HCT116 (cell line): ENCODE measurements at regions not wholly inside any gene's neighbourhood (a gene's known extent, or its start where the extent isn't known, plus 50 kb on each side); places are given as distances from the start of the nearest gene placed in this dataset.

ENCODE experiments used
- ATAC-seq: fragments of 200-7000 bp; cut with Tn5 transposase; 2 replicates; pipeline ENCODE4 v1.9.1; 2020; ENCODE audit warnings: mild to moderate bottlenecking, moderate library complexity
- BruUV-seq: library from RNA; stranded (reverse); fragments of 400-500 nt; replicated peaks from 2 replicates; lab custom pipeline; 2021; lab: Mats Ljungman, UMichigan
- CTCF ChIA-PET: fragments of 300-600 bp; sonication (Branson Sonifier 250); formaldehyde crosslinking; loops from one replicate; lab custom pipeline; 2021; ENCODE audit warnings: antibody characterized with exemption; lab: Charles Lee
- POLR2A ChIA-PET: fragments of 300-600, 350-600 bp; sonication (Branson Sonifier 250); formaldehyde crosslinking; loops from one replicate; lab custom pipeline; 2021; ENCODE audit warnings: antibody characterized with exemption; lab: Charles Lee
- RAD21 ChIA-PET, 2 experiments: fragments of 300-600 bp; sonication (Branson Sonifier 250); formaldehyde crosslinking; loops; one replicate each; lab custom pipeline; 2023; ENCODE audit warnings: low total read pairs in 2 of 2; ENCODE audit not compliant: uncharacterized antibody in 2 of 2, unreplicated experiment in 2 of 2, low non-redundant PET in 1 of 2; lab: Charles Lee
- DNase-seq: peaks from one replicate; pipeline ENCODE4 v3.0.0-alpha.2; 2010; ENCODE audit warnings: low read depth, low spot score
- H2AFZ ChIP-seq: fragments of 200-600 bp; shearing (Covaris generic), sonication (generic); 2 replicates; pipeline ENCODE4 v1.6.1; 2017; ENCODE audit warnings: low read depth, mixed run types, mixed read lengths, antibody characterized with exemption, low read length; ENCODE audit not compliant: poor library complexity, severe bottlenecking
- H3K27ac ChIP-seq: 2 replicates; pipeline ENCODE4 v1.5.1; 2012; ENCODE audit warnings: low read depth, low read length
- H3K27me3 ChIP-seq: fragments of 200-600 bp; sonication (generic); 2 replicates; pipeline ENCODE4 v1.6.1; 2016; ENCODE audit warnings: mixed run types, low read length, mixed read lengths; ENCODE audit not compliant: insufficient read depth
- H3K36me3 ChIP-seq, 2 experiments: fragments of 200-500 bp in 1 of 2; fragments of 200-600 bp in 1 of 2; sonication (Bioruptor generic) in 1 of 2; sonication (generic) in 1 of 2; 2 replicates each; pipeline versions ENCODE4 v1.5.1 to v1.6.1; 2014 to 2016; ENCODE audit warnings: low read length in 2 of 2, inconsistent platforms in 1 of 2, mixed read lengths in 1 of 2, mixed run types in 1 of 2; ENCODE audit not compliant: insufficient read depth in 2 of 2, control insufficient read depth in 1 of 2
- H3K4me1 ChIP-seq, 2 experiments: fragments of 200-600 bp in 1 of 2; sonication (generic) in 1 of 2; 2 replicates each; pipeline versions ENCODE4 v1.5.1 to v1.6.1; 2012 to 2017; ENCODE audit warnings: low read length in 2 of 2, inconsistent platforms in 1 of 2, mild to moderate bottlenecking in 1 of 2, mixed read lengths in 1 of 2, mixed run types in 1 of 2, moderate library complexity in 1 of 2; ENCODE audit not compliant: insufficient read depth in 2 of 2, control insufficient read depth in 1 of 2
- H3K4me2 ChIP-seq: fragments of 200-600 bp; sonication (generic); 2 replicates; pipeline ENCODE4 v1.6.1; 2017; ENCODE audit warnings: mixed run types, low read length, mixed read lengths
- H3K4me3 ChIP-seq, 2 experiments: fragments of 200-600 bp in 1 of 2; sonication (generic) in 1 of 2; replicated peaks in 1 of 2; 2 replicates each; pipeline ENCODE4 v1.5.1; 2011 to 2016; ENCODE audit warnings: low read length in 2 of 2, control low read depth in 1 of 2, low read depth in 1 of 2, mild to moderate bottlenecking in 1 of 2, mixed read lengths in 1 of 2, mixed run types in 1 of 2
- H3K79me2 ChIP-seq: fragments of 200-600 bp; sonication (generic); 2 replicates; pipeline ENCODE4 v1.6.1; 2017; ENCODE audit warnings: mild to moderate bottlenecking, mixed run types, low read length, moderate library complexity, mixed read lengths; ENCODE audit not compliant: insufficient read depth
- H3K9ac ChIP-seq: fragments of 200-600 bp; sonication (generic); 2 replicates; pipeline ENCODE4 v1.6.1; 2016; ENCODE audit warnings: low read length, mixed read lengths
- H3K9me2 ChIP-seq: fragments of 200-600 bp; sonication (generic), shearing (Covaris generic); 2 replicates; pipeline ENCODE4 v1.6.1; 2017; ENCODE audit warnings: mixed run types, mild to moderate bottlenecking, moderate library complexity; ENCODE audit not compliant: insufficient read depth
- H3K9me3 ChIP-seq, 2 experiments: fragments of 200-500 bp in 1 of 2; fragments of 200-600 bp in 1 of 2; sonication (Bioruptor generic) in 1 of 2; sonication (generic) in 1 of 2; 2 replicates each; pipeline ENCODE4 v1.6.1; 2014 to 2017; ENCODE audit warnings: low read length in 2 of 2, mixed read lengths in 2 of 2, inconsistent platforms in 1 of 2, low read depth in 1 of 2, mild to moderate bottlenecking in 1 of 2, mixed run types in 1 of 2, moderate library complexity in 1 of 2; ENCODE audit not compliant: control insufficient read depth in 1 of 2, insufficient read depth in 1 of 2
- H4K20me1 ChIP-seq: fragments of 200-600 bp; sonication (generic), shearing (Covaris generic); 2 replicates; pipeline ENCODE4 v1.6.1; 2017; ENCODE audit warnings: mixed run types, mild to moderate bottlenecking, moderate library complexity; ENCODE audit not compliant: insufficient read depth
- CBX3 ChIP-seq: IDR thresholded peaks from 2 replicates; pipeline ENCODE4 v1.6.1; 2012; ENCODE audit warnings: low read depth
- CEBPB ChIP-seq: IDR thresholded peaks from 2 replicates; pipeline ENCODE4 v1.6.1; 2012; ENCODE audit warnings: low read depth
- EGR1 ChIP-seq: IDR thresholded peaks from 2 replicates; pipeline ENCODE4 v1.6.1; 2012; ENCODE audit warnings: low read depth
- ELF1 ChIP-seq: IDR thresholded peaks from 2 replicates; pipeline ENCODE4 v1.6.1; 2012; ENCODE audit warnings: low read depth, borderline replicate concordance
- EZH2 ChIP-seq: fragments of 200-600 bp; sonication (generic); IDR thresholded peaks from 2 replicates; pipeline ENCODE4 v1.6.1; 2017; ENCODE audit warnings: antibody characterized with exemption, mixed run types
- FOSL1 ChIP-seq: IDR thresholded peaks from 2 replicates; pipeline ENCODE4 v1.6.1; 2012; ENCODE audit warnings: low read depth
- RAD21 ChIP-seq: IDR thresholded peaks from 2 replicates; pipeline ENCODE4 v1.6.1; 2012; ENCODE audit warnings: low read depth, mild to moderate bottlenecking
- SIN3A ChIP-seq: IDR thresholded peaks from 2 replicates; pipeline ENCODE4 v1.6.1; 2012; ENCODE audit warnings: low read depth
- SP1 ChIP-seq: IDR thresholded peaks from 2 replicates; pipeline ENCODE4 v1.6.1; 2012; ENCODE audit warnings: low read depth
- ZFX ChIP-seq: fragments of 450-650 bp; IDR thresholded peaks from 2 replicates; pipeline ENCODE4 v1.6.1; 2017
- intact Hi-C: fragments of 100-400 bp; cut with micrococcal nuclease; formaldehyde crosslinking; loops from 2 replicates; pipeline ENCODE4 v1.10.0; 2022
- TF ChIP-seq, protein P1 (sequence below): IDR thresholded peaks from 2 replicates; pipeline ENCODE4 v1.6.1; 2012; ENCODE audit warnings: low read depth

DNA sequence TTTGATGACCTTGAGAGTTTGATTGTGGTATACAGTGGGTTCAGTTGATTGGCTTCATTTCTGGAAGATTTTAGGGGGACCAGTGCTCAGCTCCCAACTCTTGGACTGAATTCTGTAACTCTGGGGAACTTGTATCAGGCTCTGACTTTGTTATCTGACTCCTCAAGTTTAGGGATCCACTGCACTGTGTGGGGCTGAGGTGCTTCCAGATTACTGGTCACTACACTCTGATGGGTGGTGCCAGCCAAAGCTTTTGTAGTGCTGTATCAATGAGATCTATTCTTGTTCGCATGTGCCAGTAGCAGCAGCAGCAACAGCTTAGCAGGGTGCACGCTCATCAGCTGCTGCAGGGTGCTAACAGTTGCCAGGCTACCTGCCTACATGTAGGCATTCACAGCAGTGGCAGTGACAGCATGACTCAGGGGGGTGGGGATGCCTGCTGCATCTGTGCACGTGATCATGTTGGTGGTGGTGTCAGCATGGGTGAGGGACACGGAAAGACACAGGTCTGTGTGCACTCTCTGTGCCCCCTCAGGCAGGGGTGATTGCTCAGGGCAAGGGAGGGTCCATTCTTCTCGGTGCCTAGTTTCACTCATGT is 438.8 kb upstream of the SEMA6A start:
- CTCF ChIA-PET, result no interaction called here
- ATAC-seq, result no peak
- no peak overlapping the region for H3K4me3 ChIP-seq
- H3K9ac ChIP-seq, result no peak overlapping the region
- RAD21 ChIA-PET, result no interaction called here
- H3K27me3 ChIP-seq, result no peaks in the 10 kb centered on the region
- H3K9me2 ChIP-seq, result no peaks in the 10 kb centered on the region
- H3K27ac ChIP-seq, result no peak overlapping the region
- no peak overlapping the region for H3K4me2 ChIP-seq
- no peaks in the 10 kb centered on the region for H3K36me3 ChIP-seq
- H2AFZ ChIP-seq, result no peak overlapping the region
- no peaks in the 10 kb centered on the region for H4K20me1 ChIP-seq
- TF ChIP-seq EZH2 (no peak), CEBPB (no peak), ZFX (no peak), EGR1 (no peak), SIN3A (no peak)
- TF ChIP-seq, all 23 proteins: peak for 0
- H3K9me3 ChIP-seq, result no peaks in the 10 kb centered on the region
- no TSS peak for BruUV-seq
- DNase-seq, result no peak
- intact Hi-C loops, result no loop called here
- no peaks in the 10 kb centered on the region for H3K79me2 ChIP-seq
- POLR2A ChIA-PET, result no interaction called here
- H3K4me1 ChIP-seq, result no peaks in the 10 kb centered on the region

DNA sequence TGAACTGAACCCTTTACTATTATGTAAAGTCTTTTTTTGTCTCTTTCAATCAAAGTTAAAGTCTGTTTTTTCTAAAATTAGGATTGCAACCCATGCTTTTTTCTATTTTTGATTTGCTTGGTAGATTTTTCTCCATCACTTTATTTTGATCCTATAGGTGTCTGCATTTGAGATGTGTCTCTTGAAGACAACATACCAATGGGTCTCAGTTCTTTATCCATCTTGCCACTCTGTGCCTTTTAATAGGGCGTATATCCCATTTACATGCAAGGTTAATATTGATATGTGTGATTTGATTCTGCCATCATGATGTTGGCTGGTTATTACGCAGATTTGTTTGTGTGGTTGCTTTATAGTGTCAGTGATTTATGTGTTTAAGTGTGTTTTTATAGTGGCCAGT is 436.0 kb upstream of the SEMA6A start:
- ChIA-PET RAD21 (no interaction called here), CTCF (no interaction called here), POLR2A (no interaction called here)
- intact Hi-C loops, result no loop called here
- no peak overlapping the region for H3K27ac ChIP-seq
- H3K27me3 ChIP-seq, result no peaks in the 10 kb centered on the region
- no peaks in the 10 kb centered on the region for H3K9me3 ChIP-seq
- no peaks in the 10 kb centered on the region for H4K20me1 ChIP-seq
- H2AFZ ChIP-seq, result no peak overlapping the region
- no peak overlapping the region for H3K9ac ChIP-seq
- no peak for TF ChIP-seq CBX3
- TF ChIP-seq ELF1, result no peak
- TF ChIP-seq FOSL1, result no peak
- TF ChIP-seq SP1, result no peak
- TF ChIP-seq, protein P1, sequence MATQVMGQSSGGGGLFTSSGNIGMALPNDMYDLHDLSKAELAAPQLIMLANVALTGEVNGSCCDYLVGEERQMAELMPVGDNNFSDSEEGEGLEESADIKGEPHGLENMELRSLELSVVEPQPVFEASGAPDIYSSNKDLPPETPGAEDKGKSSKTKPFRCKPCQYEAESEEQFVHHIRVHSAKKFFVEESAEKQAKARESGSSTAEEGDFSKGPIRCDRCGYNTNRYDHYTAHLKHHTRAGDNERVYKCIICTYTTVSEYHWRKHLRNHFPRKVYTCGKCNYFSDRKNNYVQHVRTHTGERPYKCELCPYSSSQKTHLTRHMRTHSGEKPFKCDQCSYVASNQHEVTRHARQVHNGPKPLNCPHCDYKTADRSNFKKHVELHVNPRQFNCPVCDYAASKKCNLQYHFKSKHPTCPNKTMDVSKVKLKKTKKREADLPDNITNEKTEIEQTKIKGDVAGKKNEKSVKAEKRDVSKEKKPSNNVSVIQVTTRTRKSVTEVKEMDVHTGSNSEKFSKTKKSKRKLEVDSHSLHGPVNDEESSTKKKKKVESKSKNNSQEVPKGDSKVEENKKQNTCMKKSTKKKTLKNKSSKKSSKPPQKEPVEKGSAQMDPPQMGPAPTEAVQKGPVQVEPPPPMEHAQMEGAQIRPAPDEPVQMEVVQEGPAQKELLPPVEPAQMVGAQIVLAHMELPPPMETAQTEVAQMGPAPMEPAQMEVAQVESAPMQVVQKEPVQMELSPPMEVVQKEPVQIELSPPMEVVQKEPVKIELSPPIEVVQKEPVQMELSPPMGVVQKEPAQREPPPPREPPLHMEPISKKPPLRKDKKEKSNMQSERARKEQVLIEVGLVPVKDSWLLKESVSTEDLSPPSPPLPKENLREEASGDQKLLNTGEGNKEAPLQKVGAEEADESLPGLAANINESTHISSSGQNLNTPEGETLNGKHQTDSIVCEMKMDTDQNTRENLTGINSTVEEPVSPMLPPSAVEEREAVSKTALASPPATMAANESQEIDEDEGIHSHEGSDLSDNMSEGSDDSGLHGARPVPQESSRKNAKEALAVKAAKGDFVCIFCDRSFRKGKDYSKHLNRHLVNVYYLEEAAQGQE, result no peak
- TF ChIP-seq CEBPB, result no peak
- TF ChIP-seq RAD21, result no peak
- ATAC-seq, result no peak
- no peaks in the 10 kb centered on the region for H3K36me3 ChIP-seq
- no peaks in the 10 kb centered on the region for H3K79me2 ChIP-seq
- no peaks in the 10 kb centered on the region for H3K9me2 ChIP-seq
- H3K4me3 ChIP-seq, result no peak overlapping the region
- H3K4me1 ChIP-seq, result no peaks in the 10 kb centered on the region
- no peak overlapping the region for H3K4me2 ChIP-seq
- DNase-seq, result no peak
- no TSS peak for BruUV-seq
